HG02885 (cell line): ENCODE measurements at regions not wholly inside any gene's neighbourhood (a gene's known extent, or its start where the extent isn't known, plus 50 kb on each side); places are given as distances from the start of the nearest gene placed in this dataset.

Experiments
- ATAC-seq: cut with Tn5 transposase; IDR thresholded peaks from one replicate; pipeline ENCODE4 v1.9.1; 2021; ENCODE audit warnings: mild to moderate bottlenecking; ENCODE audit not compliant: unreplicated experiment, poor library complexity

DNA sequence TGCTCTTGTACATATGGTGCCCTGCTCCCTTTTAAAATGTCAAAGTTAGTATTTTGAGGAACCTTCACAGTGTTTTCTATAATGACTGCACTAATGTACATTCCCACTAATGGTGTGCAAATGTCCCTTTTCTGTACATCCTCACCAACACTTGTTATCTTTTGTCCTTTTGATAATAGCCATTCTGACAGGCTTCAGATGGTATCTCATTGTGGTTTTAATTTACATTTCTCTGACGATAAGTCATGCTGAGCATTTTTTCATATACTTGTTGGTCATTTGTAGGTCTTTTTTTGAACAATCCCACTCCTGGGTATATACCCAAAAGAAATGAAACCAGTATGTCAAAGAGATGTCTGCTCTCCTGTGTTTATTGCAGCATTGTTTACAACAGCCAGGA, 268.3 kb downstream of the FBXO15 start:
- no peak for ATAC-seq

DNA sequence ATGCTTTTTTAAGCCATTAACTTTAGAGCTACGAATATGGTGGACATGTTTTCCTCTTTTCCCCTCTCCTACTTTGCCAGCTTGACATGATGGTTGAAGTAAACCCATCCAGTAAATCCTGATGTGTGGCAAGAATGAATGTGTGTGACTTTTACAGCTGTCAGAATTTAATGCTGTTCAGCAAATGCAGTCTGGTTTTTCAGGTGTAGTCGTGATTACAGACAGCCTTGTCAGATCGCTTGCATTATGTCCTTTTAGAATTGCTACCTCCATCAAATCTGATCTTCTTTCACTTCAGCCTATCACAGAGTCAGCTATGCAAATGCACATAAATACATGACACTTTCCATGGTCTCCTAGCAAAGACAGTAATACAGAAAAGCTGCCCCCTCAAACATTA, 278.5 kb downstream of the FBXO15 start:
- no peak for ATAC-seq

DNA sequence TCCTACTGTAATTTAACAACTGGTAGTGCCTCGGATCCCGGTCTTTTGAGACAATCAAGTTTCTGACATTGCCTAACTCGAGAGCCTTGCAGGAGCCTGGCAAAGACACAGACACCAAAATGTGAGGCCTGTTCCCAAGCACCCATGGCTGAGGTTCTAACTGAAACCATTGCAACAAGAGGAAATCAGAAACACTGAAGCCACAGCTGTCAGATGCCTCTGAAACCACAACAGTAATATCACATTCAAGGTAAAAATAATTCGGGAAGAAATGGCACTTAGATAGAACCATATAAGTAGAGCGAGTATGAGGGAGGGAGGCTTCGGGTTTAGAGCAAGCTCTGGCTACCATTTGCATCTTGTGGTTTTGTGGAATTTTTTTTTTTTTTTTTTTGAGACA, 285.9 kb downstream of the FBXO15 start:
- ATAC-seq = no peak

DNA sequence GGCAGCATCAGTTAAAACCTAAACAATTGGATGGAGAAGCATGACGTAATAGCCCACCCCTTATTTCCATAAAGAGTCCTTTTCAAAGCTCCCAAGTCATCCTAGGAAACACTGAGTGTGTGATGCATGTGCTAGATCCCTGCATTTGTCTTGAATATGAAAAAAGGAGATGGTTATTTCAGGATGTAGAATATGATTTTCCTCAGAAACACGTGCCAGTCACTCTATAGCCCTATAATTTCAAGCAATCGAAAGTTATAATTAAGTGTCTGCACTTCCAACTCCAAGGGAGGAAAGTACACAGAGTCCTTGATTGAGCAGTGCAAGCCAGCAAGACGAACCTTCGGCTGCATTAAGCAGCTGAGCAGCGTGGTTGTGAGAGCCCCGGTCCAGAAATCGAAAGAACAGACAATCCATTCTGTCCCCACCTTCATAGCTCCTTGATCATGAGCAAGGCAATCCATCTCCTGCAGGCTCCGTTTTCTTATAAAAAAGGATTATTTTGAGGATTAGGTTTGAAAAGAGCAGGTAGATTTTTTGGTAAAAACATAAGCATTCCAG, 287.7 kb downstream of the FBXO15 start:
- ATAC-seq = no peak

DNA sequence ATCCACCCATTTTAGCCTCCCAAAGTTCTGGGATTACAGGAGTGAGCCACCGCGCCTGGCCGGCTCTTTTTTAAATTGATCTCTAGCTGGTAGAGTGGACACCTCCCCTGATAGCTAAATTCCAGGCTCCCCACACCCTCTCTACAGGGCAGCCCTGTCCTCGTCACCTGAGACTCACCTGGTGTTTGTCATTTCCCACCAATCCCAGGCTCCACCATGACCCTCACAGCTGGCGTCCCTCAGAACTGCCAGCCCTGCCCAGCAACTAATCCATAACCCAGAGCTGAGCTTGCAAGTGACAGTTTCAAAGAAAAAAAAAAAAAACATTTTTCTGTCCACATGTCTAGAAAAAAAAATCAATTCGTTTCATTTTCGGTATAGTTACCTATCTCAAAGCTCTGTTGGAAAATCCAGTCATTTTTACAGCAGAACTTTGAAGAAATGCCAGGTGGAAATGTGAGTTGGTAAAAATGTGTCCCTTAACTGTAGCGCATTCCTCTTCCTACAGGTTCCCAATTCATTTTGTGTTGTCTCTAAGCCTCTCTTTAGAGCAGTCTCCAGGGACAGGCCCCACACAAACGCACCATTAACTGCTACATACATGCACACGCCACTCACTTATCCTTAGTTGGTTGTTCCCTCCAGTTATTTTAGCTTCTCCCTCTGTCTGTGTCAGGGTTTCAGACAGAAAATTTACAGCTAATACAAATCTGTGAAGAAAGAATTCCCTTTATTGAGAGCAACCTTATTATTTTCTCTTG, 294.7 kb downstream of the FBXO15 start:
- no peak for ATAC-seq

DNA sequence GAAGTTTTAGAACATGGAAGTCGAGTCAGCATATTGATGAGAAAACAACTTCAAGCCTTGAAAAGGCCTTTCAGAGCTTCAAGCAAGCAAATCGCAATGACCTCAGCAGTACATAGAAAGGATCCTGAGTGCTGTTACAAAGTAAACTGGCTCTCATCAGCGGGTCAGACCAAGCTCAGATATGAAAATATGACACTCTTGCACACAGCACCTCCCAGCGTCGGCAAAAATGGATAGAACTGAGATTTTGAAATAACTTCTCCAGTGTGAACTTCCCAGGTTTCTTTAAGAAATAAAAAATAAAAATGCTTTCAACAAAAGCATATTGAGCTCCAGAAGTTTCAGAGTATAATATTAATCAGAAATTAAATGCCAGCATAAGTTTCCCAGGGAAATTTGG, 296.9 kb downstream of the FBXO15 start:
- no peak for ATAC-seq

DNA sequence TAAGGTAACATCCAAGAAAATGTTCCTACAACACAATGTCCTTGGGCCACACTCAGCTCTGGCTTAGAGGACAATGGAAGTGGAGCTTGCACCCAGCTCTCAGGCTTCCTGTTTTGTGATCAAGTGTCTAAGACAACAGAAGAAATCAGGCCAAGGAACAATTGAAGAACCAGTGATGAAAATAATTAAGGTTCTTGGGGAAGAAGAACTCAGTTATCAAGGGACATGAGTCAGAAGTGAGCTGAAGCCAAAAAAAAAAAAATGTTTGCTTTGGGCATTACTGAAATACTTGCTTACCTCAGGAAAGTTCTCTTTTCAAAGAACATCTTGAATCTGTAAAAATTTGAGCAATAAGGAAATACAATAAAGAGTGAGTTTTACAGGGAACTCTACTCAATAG, 299.0 kb downstream of the FBXO15 start:
- ATAC-seq = no peak

DNA sequence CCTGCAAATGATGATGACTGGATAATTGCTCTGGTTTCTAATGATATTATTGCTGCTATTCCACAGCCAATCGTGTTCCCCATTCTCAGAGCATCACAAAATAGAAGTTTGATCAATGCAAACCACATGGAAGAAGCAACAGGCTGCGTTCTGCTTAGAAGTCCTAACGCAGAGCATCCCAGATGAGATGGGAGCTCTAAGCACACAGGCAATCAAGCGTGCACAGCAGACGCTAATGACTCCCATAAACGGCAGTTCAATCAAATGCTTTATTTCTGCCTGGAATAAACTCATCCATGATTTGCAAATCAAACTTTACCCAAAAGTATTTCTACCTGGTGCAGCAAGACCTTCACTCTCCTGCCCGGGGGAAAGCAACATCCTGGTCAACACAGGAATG, 304.2 kb downstream of the FBXO15 start:
- no peak for ATAC-seq

DNA sequence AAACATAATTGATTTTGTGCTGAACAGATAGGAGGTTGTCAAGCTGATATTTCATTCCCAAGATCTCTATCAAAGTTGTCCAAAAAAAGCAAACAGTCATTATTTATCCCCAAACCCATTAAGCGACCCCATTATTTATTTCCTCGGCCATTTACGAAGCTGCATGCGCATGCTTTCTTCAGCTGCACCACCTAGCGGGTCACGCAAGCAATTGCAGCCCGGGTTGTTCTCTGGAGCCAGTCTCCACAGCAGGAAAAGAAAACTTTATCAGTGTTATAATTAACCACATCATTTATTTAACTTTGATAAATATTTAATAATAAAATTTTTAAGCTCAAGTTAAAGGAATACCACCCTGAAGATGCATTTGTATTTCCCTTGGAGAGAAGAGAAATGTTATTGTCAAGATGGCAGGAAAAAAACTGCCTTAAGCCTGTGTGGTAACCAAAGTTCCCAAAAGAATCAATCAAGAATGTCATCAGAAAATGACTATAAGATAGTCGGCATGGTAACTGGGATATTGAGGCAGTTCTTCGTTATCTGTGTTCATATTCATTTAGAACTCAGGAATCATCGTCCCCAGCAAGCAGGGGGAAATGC, 304.7 kb downstream of the FBXO15 start:
- peak; percentile 90 for ATAC-seq

DNA sequence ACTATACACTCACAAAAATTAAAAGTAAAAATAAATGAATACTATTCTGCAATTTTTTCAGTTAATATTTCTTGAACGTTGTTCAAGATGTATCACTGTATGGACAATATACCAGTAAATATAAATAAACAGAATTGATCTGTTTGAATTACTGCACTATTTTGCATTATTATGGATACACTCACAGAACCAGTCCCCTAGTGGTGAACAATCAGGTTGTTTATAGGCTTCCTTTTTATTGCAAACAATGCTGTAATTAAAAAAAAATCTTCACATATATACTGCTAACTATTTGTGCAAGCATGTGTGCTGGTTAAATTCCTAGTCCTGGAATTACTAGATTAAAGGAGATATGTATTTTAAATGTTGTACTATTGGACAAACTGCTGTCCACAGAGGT, 306.0 kb downstream of the FBXO15 start:
- no peak for ATAC-seq

DNA sequence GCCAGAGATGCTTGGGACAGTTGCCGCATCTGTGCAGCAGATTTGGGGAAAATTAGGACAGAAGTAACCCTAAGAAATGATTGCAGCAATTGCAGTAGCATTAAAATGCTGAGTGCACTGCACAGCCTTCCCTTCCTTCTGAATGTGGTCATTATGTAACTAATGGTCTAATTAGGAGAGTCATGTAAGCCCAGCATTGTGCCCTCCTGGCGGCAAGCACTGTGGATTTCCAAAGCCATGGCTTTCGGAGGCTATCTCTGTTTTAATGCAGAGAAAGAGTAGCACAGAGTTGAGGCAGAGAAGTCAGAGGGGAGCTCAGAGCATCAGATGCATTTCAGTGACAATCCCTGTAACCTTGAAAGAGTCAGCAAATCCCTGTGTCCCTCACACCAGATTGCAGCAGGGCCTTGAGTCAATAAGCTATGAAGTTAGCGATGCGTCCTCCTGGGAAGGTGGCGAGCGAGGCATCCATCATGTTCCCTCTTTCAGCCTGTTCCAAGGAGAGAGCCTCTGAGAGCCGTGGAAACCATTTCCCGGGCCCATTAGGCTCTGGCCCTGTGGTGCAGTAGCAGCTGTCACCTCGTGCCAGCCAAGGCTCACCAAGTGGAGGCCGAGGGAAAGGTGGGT, 307.2 kb downstream of the FBXO15 start:
- no peak for ATAC-seq

DNA sequence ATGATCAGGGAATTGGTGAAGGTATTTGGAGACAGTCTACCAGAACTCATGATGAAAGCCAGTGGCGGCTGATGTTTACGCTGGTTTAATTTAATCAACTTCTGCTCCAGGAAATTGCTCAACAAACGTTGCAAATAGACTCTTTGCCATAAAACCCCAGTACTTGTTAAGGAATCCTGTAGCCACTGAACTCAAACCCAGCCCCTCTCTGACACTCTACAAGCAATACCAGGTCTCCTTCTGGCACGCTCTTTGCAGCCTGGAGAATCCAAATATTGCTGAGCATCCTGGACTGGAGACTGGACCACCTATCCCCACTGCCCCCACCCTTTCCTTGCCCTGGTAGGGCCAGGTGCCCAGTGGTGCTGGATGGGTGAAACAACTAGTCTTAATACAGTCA, 308.2 kb downstream of the FBXO15 start:
- no peak for ATAC-seq

DNA sequence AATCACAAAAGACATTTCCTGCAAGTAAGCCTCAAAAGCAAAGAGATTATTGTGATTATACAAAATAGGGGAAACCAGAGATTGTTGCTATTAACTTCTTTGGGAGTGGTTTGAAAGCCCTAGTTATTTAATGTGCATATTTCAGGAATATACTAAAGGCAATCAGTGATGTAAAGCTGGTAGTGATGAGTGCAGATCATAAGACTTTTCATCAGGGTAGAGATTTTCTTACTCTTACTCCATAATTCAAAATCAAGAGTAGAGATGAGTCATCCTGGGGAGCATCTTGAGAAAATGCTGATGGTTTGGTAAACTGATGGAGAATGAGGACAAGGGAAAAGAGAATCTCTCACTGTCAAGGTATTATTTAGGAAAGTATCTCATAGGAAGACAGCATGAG, 309.5 kb downstream of the FBXO15 start:
- no peak for ATAC-seq

DNA sequence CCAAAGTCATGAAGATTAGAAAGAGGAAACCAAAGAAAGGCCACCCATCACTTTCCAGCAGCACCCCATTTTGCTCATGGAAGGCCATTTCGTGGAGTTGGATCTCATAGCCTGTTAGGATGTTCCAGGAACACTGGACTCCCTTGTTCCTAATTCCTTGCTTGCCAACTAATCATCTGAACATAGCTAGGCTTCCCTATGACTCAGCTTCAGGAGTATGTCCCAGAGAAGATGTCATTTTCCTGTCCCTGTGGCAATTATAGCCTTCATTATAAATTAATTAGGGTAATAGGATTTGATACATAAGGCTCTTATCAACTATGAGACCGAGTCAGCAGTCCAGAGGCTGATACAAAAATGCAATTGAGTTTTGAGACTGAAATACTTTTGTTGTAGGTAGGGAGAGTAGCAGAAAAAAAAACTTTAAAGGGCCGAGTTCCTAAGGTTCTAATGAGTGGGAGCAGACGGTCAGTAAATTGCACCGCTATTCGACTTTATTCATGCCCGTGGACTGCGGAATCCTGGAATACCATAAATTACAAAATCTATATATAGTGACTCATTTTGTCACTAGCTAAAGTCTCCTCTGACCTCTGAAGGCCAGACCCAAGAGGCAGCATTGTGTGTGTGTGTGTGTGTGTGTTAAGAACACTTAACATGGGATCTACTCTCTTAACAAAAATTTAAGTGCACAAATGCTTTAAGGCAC, 311.8 kb downstream of the FBXO15 start:
- ATAC-seq = no peak

DNA sequence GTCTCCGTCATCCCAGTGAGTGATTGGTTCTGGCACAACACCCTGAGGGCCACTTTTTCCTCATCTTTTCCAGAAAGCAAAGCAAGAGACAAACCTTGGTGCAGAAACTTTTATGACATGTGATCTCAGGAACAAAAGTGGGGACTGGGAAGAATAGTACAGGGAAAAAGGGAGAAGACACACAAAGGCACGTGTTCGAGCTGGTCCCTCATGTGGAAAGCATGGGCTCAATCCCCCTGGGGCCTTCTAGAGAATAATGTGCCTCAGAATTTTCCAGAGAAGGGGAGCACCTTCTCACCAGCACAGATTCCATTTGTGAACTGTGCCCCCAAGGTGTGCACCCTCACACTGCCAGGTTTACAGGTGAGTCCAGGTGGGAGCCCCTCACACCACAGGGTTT, 312.6 kb downstream of the FBXO15 start:
- ATAC-seq = no peak

DNA sequence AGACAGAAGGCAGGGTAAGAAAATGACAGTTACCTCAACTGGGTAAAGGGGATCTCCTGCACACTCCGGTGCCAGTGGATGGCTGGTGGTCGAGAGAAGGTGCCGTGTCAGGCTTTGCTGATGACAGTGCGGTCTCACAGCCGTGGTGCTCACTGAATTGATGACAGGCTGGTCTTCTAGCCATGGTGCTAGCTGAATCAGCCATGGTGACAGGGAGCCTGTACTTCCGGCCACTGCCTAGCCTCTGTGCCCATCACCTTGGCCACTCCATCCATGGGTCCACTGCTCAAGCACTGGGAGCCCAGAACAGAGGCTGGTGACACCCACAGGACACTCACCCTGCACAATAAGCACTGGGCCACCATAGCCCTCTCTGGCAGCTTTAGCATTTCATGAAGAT, 315.9 kb downstream of the FBXO15 start:
- ATAC-seq = no peak

DNA sequence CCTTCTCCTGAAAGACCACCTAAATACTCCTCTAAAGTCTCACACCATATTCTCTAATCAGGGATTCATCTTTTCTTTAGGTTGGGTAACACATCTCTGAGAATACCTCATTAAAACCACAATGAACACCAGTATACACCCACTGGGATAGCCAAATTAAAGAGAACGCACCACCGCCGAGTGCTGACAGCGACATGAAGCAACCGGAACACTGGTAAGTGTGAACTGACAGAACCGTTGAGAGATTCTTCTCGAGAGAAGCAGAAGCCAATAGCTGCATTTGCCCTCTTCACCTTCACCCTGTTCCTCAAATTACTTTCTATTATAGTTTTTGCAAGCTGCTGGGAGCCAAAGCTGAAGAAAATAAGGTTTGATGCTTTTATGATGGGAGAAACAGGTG, 318.5 kb downstream of the FBXO15 start:
- ATAC-seq = no peak

DNA sequence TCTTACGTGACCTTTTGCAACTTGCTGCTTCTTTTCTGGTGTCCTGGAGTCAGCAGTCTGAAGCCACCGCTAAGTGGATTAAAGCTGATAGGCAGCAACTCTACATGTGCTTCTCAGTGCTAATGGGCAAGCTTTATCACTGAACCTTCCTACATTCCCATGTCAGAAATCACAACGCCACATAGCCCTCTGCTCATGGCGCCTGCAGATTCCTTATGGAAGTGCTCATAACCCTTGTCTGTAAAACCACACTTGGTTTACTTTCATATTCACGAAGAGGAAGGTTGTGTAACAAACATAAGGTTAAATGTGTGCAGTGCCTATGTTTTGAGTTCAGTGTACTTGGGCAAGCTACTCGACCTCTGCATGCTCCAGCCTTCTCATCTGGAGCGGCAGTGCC, 319.8 kb downstream of the FBXO15 start:
- no peak for ATAC-seq

DNA sequence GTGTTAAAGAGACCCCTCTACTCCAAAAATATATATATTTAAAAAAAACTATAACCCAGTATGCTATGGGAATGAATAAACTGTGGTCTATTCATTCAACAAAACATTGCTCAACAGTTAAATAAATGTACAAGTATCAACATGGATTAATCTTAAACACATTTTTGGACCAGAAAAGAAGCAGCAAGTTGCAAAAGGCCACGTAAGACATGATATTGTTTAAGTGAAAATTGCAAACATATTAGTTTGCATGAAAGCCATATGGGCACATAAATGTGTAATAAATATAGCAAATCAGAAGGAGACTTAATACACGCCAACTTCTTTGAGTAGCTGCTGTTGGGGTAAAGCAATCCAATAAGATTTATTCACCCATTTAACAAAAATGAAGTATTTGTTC, 321.5 kb downstream of the FBXO15 start:
- ATAC-seq = no peak

DNA sequence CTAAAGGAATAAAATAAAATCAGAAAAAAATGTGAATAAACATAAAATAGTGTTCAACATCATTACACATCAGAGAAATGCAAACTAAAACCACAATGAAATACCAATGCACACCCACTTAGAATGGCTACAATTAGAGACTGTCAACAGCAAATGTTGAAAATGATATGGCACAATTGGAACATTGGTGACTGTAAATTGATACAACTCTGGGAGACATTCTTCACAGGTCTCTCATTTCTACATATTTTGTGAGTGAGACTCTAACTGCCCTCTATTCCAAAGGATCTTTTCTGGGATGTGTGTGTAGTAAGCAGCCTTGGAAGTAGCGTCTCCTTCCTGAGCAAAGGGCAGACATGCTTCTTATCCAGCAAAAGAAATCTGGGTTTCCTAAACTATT, 323.0 kb downstream of the FBXO15 start:
- no peak for ATAC-seq

DNA sequence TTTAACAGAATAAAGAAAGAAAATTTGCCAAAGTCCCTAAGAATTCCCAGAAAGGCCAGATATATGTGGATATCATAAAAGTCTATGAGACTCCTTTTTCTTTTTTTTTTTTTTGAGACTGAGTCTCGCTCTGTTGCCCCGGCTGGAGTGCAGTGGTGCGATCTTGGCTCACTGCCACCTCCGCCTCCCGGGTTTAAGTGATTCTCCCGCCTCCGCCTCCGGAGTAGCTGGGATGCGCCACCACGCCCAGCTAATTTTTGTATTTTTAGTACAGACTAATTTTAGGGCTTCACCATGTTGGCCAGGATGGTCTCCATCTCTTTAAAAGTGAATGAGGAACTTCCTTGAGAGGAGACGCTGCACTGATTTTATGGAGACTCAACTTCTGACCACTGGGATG, 335.2 kb downstream of the FBXO15 start:
- ATAC-seq = no peak
